ENCODE measurements at regions not wholly inside any gene's neighbourhood (a gene's known extent, or its start where the extent isn't known, plus 50 kb on each side); places are given as distances from the start of the nearest gene placed in this dataset.

GRCh38 chr9:83146325-83146724 lies 83.4 kb upstream of the RASEF start:
- intact Hi-C loops (cut with DNase I) = no loop called here
- no peak overlapping the region for H3K4me3 ChIP-seq
- no peak for TF ChIP-seq CTCF (IDR thresholded peaks at IDR 0.05)
- H3K4me1 ChIP-seq = no peaks in the 10 kb centered on the region
- no peaks in the 10 kb centered on the region for H3K9me3 ChIP-seq
- no peak for ATAC-seq
- no peaks in the 10 kb centered on the region for H3K27me3 ChIP-seq (ENCODE audit: low read depth)
- no peaks in the 10 kb centered on the region for H3K36me3 ChIP-seq
- no peak overlapping the region for H3K27ac ChIP-seq
- no peak for DNase-seq

- no peak for DNase-seq
- intact Hi-C loops (cut with DNase I) = no loop called here
- Histone ChIP-seq H3K27me3 (ENCODE audit: low read depth) (no peaks in the 10 kb centered on the region), H3K4me1 (no peaks in the 10 kb centered on the region), H3K9me3 (no peaks in the 10 kb centered on the region), H3K27ac (no peak overlapping the region), H3K4me3 (no peak overlapping the region), H3K36me3 (no peaks in the 10 kb centered on the region)
- TF ChIP-seq CTCF (IDR thresholded peaks at IDR 0.05) = no peak
- ATAC-seq = no peak
These were observed 81.5 kb upstream of the RASEF start for GRCh38 chr9:83144492-83144891.

- ATAC-seq = no peak
- intact Hi-C loops (cut with DNase I) = no loop called here
- no peak for TF ChIP-seq CTCF (IDR thresholded peaks at IDR 0.05)
- DNase-seq = no peak
- Histone ChIP-seq H3K27ac (no peak overlapping the region), H3K4me1 (no peaks in the 10 kb centered on the region), H3K27me3 (ENCODE audit: low read depth) (no peaks in the 10 kb centered on the region), H3K36me3 (no peaks in the 10 kb centered on the region), H3K9me3 (no peaks in the 10 kb centered on the region), H3K4me3 (no peak overlapping the region)
These were observed 79.4 kb upstream of the RASEF start for GRCh38 chr9:83142389-83142788.

- no peak overlapping the region for H3K4me3 ChIP-seq
- no peak for ATAC-seq
- H3K27me3 ChIP-seq (ENCODE audit: low read depth) = no peaks in the 10 kb centered on the region
- intact Hi-C loops (cut with DNase I) = no loop called here
- TF ChIP-seq CTCF (IDR thresholded peaks at IDR 0.05) = no peak
- no peak overlapping the region for H3K27ac ChIP-seq
- no peaks in the 10 kb centered on the region for H3K9me3 ChIP-seq
- DNase-seq = no peak
- no peaks in the 10 kb centered on the region for H3K4me1 ChIP-seq
- no peaks in the 10 kb centered on the region for H3K36me3 ChIP-seq
These were observed 78.9 kb upstream of the RASEF start for GRCh38 chr9:83141887-83142286.

- no peaks in the 10 kb centered on the region for H3K4me1 ChIP-seq
- H3K27ac ChIP-seq = no peak overlapping the region
- intact Hi-C loops (cut with DNase I) = no loop called here
- DNase-seq (no peak), ATAC-seq (no peak)
- TF ChIP-seq CTCF (IDR thresholded peaks at IDR 0.05) = no peak
- H3K27me3 ChIP-seq (ENCODE audit: low read depth) = no peaks in the 10 kb centered on the region
- H3K36me3 ChIP-seq = no peaks in the 10 kb centered on the region
- no peaks in the 10 kb centered on the region for H3K9me3 ChIP-seq
- no peak overlapping the region for H3K4me3 ChIP-seq
These were observed 77.1 kb upstream of the RASEF start for GRCh38 chr9:83140061-83140460.
